Kidney epithelial cell (primary cell): ENCODE measurements at regions not wholly inside any gene's neighbourhood (a gene's known extent, or its start where the extent isn't known, plus 50 kb on each side); places are given as distances from the start of the nearest gene placed in this dataset.

Source experiments
- DNase-seq: peaks from one replicate; pipeline ENCODE4 v3.0.0-alpha.2; 2010; ENCODE audit warnings: low read depth
- H3K27me3 ChIP-seq: 2 replicates; pipeline ENCODE4 v1.6.0; 2011; ENCODE audit warnings: low read length; ENCODE audit not compliant: control insufficient read depth, insufficient read depth
- H3K36me3 ChIP-seq: 2 replicates; pipeline ENCODE4 v1.5.1; 2011; ENCODE audit warnings: low read length; ENCODE audit not compliant: control insufficient read depth, insufficient read depth
- H3K4me3 ChIP-seq: 2 replicates; pipeline ENCODE4 v1.5.1; 2011; ENCODE audit warnings: low read depth, mild to moderate bottlenecking, control low read depth, low read length
- TF ChIP-seq, protein P1 (sequence below): IDR thresholded peaks from 2 replicates; pipeline ENCODE4 v1.5.1; 2011; ENCODE audit warnings: mild to moderate bottlenecking, moderate library complexity, low read length, control low read depth, inconsistent platforms; ENCODE audit not compliant: insufficient read depth, poor library complexity, severe bottlenecking

DNA sequence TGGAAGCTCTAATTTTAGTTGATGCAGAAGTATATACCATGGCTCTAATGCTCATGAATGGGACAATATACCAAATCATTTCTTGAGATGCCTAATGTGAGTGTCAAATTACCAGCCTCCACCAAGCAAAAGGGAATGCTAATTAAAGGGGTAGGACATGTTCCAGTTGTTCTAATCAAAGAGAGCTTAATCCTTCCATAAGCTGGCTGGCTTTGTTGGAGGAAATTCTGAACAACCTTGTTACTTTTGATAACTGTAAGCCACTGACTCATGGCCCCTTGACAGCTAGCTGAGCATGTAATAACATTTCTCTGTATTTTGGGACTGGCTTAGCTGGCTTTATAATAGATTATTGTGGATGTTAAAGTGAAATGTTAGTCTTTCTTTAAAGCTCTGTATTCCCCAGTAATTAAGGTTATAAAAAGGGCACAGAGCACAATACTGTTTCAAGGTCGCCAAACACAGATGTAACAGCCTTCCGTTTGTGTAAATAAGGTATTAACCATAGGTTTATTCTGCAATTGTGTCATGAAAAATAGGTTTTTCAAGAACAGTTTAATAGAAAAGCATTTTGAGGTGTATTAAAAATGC is 1194.0 kb downstream of the PCDH9 start:
- Histone ChIP-seq H3K4me3 (no peak overlapping the region), H3K27me3 (no peaks in the 10 kb centered on the region), H3K36me3 (no peaks in the 10 kb centered on the region)
- TF ChIP-seq, protein P1, sequence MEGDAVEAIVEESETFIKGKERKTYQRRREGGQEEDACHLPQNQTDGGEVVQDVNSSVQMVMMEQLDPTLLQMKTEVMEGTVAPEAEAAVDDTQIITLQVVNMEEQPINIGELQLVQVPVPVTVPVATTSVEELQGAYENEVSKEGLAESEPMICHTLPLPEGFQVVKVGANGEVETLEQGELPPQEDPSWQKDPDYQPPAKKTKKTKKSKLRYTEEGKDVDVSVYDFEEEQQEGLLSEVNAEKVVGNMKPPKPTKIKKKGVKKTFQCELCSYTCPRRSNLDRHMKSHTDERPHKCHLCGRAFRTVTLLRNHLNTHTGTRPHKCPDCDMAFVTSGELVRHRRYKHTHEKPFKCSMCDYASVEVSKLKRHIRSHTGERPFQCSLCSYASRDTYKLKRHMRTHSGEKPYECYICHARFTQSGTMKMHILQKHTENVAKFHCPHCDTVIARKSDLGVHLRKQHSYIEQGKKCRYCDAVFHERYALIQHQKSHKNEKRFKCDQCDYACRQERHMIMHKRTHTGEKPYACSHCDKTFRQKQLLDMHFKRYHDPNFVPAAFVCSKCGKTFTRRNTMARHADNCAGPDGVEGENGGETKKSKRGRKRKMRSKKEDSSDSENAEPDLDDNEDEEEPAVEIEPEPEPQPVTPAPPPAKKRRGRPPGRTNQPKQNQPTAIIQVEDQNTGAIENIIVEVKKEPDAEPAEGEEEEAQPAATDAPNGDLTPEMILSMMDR = no peak
- DNase-seq = no peak

DNA sequence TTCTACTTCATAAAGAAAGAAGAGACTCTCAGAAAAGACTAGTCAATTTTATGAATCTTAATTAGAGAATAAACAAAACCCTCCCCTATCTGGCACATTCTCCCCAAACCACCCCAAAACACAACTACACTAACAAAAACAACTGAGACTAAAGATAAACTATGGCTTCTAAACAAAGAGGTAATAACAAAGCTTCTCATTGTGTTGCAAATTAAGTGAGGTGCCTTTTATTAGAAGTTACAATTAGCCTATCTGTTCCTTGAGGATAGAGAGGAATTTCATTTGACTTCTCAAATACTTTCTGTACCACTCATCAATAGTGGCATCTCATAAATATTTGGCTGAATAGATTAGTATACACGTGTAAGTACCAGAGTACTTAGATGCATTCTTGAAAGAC is 1196.2 kb downstream of the PCDH9 start:
- Histone ChIP-seq H3K27me3 (no peaks in the 10 kb centered on the region), H3K4me3 (no peak overlapping the region), H3K36me3 (no peaks in the 10 kb centered on the region)
- no peak for DNase-seq
- TF ChIP-seq, protein P1 = no peak

DNA sequence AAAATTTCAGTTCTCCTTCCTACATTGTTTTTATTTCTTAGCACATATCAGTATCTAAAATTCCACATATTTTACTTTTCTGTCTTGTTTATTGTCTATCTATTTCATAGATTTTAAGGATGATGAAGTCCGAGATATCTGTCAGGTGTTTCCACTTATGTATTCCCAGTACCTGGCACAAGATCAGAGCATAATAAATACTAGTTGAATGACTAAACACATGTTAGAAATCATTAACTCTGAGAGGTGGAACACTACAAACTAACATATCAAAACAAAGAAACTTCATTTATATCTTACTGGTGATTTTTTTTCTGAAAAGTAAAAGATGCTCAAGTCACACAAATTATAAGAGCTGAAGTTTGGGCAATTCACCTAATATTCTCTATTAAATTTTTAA is 1208.3 kb downstream of the PCDH9 start:
- Histone ChIP-seq H3K36me3 (no peaks in the 10 kb centered on the region), H3K4me3 (no peak overlapping the region), H3K27me3 (no peaks in the 10 kb centered on the region)
- TF ChIP-seq, protein P1 = no peak
- DNase-seq = no peak

GRCh38 chr13:66014771-66015170 is 1215.4 kb downstream of the PCDH9 start:
- TF ChIP-seq, protein P1 = no peak
- no peak for DNase-seq
- H3K27me3 ChIP-seq = no peaks in the 10 kb centered on the region
- H3K36me3 ChIP-seq = no peaks in the 10 kb centered on the region
- no peak overlapping the region for H3K4me3 ChIP-seq

DNA sequence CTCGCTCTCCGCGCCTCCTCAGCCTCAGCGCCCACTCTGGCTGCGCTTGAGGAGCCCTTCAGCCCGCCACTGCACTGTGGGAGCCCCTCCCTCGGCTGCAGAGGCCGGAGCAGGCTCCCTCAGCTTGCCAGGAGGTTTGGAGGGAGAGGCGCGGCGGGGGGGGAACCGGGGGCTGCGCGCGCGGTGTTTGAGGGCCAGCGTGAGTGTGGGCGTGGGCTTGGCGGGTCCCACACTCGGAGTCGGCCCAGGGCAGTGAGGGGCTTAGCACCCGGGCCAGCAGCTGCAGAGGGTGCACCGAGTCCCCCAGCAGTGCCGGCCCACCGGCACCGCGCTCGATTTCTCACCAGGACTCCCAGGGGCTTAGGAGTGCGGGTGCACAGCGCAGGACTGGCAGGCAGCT is 1220.9 kb downstream of the PCDH9 start:
- H3K36me3 ChIP-seq = no peaks in the 10 kb centered on the region
- H3K27me3 ChIP-seq = no peaks in the 10 kb centered on the region
- DNase-seq = no peak
- TF ChIP-seq, protein P1 = no peak
- no peak overlapping the region for H3K4me3 ChIP-seq

- no peak for DNase-seq
- TF ChIP-seq, protein P1 = no peak
- Histone ChIP-seq H3K4me3 (no peak overlapping the region), H3K27me3 (no peaks in the 10 kb centered on the region), H3K36me3 (no peaks in the 10 kb centered on the region)
Measured at GRCh38 chr13:66003558-66003957, 1226.6 kb downstream of the PCDH9 start.
